Esophagus squamous epithelium (tissue), 5 donors: ENCODE measurements at regions not wholly inside any gene's neighbourhood (a gene's known extent, or its start where the extent isn't known, plus 50 kb on each side); places are given as distances from the start of the nearest gene placed in this dataset.
"Not testable (repeated sequence)": the region's sequence is repeated elsewhere in the genome, so short reads cannot be mapped to it uniquely, and the experiment has no call there.

Experiments used
- DNase-seq: peaks from one replicate; lab custom pipeline; 2025; lab: John Stamatoyannopoulos, UW
- H3K27ac ChIP-seq, 4 donors: fragments of 200-600 bp; sonication (generic); one replicate each; pipeline ENCODE4 v1.5.1; 2016 to 2019; ENCODE audit warnings: mild to moderate bottlenecking in 1 of 4
- H3K27me3 ChIP-seq, 4 donors: fragments of 200-600 bp; sonication (generic); 1 replicate in 3 of 4; 2 replicates in 1 of 4; pipeline versions ENCODE4 v1.5.1 to v1.6.0; 2017 to 2021; ENCODE audit warnings: antibody characterized with exemption in 1 of 4
- H3K36me3 ChIP-seq, 3 donors: fragments of 200-600 bp; sonication (generic); one replicate each; pipeline ENCODE4 v1.5.1; 2016 to 2019
- H3K4me1 ChIP-seq, 3 donors: fragments of 200-600 bp; sonication (generic); one replicate each; pipeline ENCODE4 v1.5.1; 2017 to 2019
- H3K4me3 ChIP-seq, 4 donors: fragments of 200-600 bp; sonication (generic); 1 replicate in 3 of 4; 2 replicates in 1 of 4; pipeline ENCODE4 v1.5.1; 2016 to 2019; ENCODE audit warnings: mild to moderate bottlenecking in 2 of 4, moderate library complexity in 1 of 4
- H3K9me3 ChIP-seq, 3 donors: fragments of 200-600 bp; sonication (generic); one replicate each; pipeline ENCODE4 v1.5.1; 2016 to 2019
- POLR2A ChIP-seq, 4 donors: fragments of 450-650 bp; IDR thresholded peaks; one replicate each; pipeline ENCODE4 v1.6.1; 2017; ENCODE audit warnings: antibody characterized with exemption in 4 of 4, mild to moderate bottlenecking in 4 of 4, moderate library complexity in 3 of 4
- WGBS, 2 donors: methylation state at CpG; one replicate each; pipeline ENCODE4 v1.1.5; 2018; 5-methylcytosine and 5-hydroxymethylcytosine counted together
- intact Hi-C: fragments of 100-400 bp; cut with DNase I; formaldehyde crosslinking; loops from one replicate; pipeline ENCODE4 v1.15.0; 2022
- TF ChIP-seq, protein P1 (sequence below), 6 experiments: fragments of 450-650 bp in 4 of 6; fragments of 200-600 bp in 2 of 6; sonication (generic) in 2 of 6; IDR thresholded peaks; one replicate each; pipeline ENCODE4 v1.5.1; 2016 to 2019; ENCODE audit warnings: antibody characterized with exemption in 6 of 6, mild to moderate bottlenecking in 4 of 6, moderate library complexity in 4 of 6
- donor health status: DM: yes; HTN: yes; CAD: no.

DNA sequence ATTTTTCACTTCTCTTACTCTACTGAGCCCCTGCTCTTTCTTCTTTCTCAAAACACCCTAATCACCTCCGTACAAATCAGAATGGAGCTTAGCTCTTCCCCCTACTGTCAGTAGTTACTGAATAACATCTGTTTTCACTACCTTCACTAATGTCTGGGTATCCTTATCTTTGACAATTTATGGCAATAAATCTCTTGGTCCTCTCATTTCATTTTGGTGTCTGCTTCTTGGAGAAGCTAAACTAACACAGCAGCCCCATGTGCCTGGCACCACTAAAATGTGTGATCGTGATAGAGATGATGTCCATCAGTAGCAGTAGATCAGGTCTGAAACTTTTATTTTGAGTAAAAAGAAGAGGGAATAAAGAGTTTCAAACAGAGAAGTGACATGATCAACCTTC, 496.5 kb downstream of the PID1 start:
- no peak overlapping the region for H3K4me3 ChIP-seq
- H3K27ac ChIP-seq, result no peak overlapping the region
- WGBS, 2 donors, result 42 to 71% methylated on average over 2 of the region's 2 CpGs
- intact Hi-C loops, result no loop called here
- peaks cover 0 to 8% (median 0%) of the 10 kb centered on the region in 3 donors for H3K4me1 ChIP-seq
- DNase-seq, result no peak
- no peaks in the 10 kb centered on the region for H3K27me3 ChIP-seq
- TF ChIP-seq, protein P1, sequence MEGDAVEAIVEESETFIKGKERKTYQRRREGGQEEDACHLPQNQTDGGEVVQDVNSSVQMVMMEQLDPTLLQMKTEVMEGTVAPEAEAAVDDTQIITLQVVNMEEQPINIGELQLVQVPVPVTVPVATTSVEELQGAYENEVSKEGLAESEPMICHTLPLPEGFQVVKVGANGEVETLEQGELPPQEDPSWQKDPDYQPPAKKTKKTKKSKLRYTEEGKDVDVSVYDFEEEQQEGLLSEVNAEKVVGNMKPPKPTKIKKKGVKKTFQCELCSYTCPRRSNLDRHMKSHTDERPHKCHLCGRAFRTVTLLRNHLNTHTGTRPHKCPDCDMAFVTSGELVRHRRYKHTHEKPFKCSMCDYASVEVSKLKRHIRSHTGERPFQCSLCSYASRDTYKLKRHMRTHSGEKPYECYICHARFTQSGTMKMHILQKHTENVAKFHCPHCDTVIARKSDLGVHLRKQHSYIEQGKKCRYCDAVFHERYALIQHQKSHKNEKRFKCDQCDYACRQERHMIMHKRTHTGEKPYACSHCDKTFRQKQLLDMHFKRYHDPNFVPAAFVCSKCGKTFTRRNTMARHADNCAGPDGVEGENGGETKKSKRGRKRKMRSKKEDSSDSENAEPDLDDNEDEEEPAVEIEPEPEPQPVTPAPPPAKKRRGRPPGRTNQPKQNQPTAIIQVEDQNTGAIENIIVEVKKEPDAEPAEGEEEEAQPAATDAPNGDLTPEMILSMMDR (IDR thresholded peaks at IDR 0.05), result no peak
- TF ChIP-seq POLR2A (IDR thresholded peaks at IDR 0.05), result no peak
- H3K9me3 ChIP-seq, result no peaks in the 10 kb centered on the region
- no peaks in the 10 kb centered on the region for H3K36me3 ChIP-seq

DNA sequence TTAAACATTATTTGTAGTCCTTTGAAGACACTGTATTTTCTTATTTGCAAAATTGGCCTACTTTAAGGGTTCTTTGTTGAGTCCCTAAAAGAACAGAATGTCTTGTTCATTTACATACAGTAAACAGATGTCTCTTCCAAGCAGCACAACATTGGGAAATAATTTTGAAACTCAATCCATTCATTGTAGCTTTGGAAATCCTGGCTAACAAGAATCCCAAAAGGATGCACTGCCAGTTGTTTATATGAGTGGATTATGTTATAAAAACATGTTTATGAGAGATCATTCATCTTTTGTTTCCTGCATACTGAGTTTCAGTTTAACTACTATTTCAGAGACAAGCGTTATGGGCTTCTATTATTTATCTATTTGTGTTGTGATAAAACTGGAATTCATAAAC, 499.3 kb downstream of the PID1 start:
- Histone ChIP-seq H3K4me3 (no peak overlapping the region), H3K27ac (peak overlapping the region in 3 of 4 donors; percentile 65 to 81 (median 69)), H3K9me3 (no peaks in the 10 kb centered on the region), H3K4me1 (peaks cover 0 to 8% (median 0%) of the 10 kb centered on the region in 3 donors), H3K36me3 (no peaks in the 10 kb centered on the region), H3K27me3 (no peaks in the 10 kb centered on the region)
- TF ChIP-seq, protein P1 (IDR thresholded peaks at IDR 0.05), result no peak
- no peak for TF ChIP-seq POLR2A (IDR thresholded peaks at IDR 0.05)
- intact Hi-C loops, result no loop called here
- 47 to 83% methylated on average over 1 of the region's 1 CpG for WGBS, 2 donors
- DNase-seq, result no peak

DNA sequence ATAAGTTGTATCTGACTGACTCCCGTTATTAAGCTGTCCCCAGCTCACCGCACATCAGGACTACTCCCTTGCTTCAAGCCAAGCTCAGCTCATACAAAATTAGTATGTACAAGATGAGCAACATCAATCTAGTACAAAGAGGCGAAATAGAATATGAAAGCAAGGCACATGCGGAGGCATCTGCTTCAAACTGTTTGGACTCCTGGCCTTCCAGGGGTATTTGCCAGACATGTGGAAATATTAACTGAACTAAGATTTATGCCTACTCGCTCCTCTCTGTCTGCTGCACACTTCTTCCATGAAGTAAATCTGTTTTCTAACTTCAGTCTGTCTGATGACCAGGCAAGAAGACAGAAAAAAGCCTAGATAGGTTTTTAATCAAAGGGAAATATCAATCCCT, 499.8 kb downstream of the PID1 start:
- TF ChIP-seq POLR2A (IDR thresholded peaks at IDR 0.05), result no peak
- TF ChIP-seq, protein P1 (IDR thresholded peaks at IDR 0.05), result no peak
- Histone ChIP-seq H3K36me3 (no peaks in the 10 kb centered on the region), H3K27ac (peak overlapping the region; percentile 24 to 81 (median 72)), H3K4me3 (no peak overlapping the region), H3K9me3 (no peaks in the 10 kb centered on the region), H3K27me3 (no peaks in the 10 kb centered on the region), H3K4me1 (peaks cover 0 to 8% (median 0%) of the 10 kb centered on the region in 3 donors)
- intact Hi-C loops, result no loop called here
- DNase-seq, result no peak
- WGBS, 2 donors, result 53 to 57% methylated on average over 5 of the region's 5 CpGs

DNA sequence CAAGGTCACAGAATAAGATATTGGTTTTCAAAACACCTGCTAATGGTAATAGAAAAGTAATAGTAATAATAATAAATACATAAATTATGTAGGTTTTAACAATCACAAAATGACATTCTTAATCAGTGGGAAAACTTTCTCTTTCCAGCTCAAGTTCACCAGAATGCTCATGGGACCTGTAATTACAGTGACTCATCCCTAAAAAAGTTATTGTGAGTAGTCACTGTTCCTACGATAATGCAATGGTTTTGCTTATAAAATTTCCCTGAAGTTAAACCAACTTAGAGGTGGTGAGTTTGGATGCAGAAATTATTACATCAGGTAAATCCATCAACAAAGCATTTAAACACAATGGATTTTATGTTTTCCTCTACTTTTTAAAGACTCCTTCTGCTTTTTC, 502.3 kb downstream of the PID1 start:
- H3K27ac ChIP-seq, result peak overlapping the region in 1 of 4 donors; percentile 65
- 35 to 52% methylated on average over 1 of the region's 1 CpG for WGBS, 2 donors
- H3K4me1 ChIP-seq, result peaks cover 0 to 8% (median 0%) of the 10 kb centered on the region in 3 donors
- no peaks in the 10 kb centered on the region for H3K27me3 ChIP-seq
- no peaks in the 10 kb centered on the region for H3K36me3 ChIP-seq
- TF ChIP-seq POLR2A (IDR thresholded peaks at IDR 0.05), result no peak
- TF ChIP-seq, protein P1 (IDR thresholded peaks at IDR 0.05), result no peak
- H3K4me3 ChIP-seq, result no peak overlapping the region
- DNase-seq, result no peak
- intact Hi-C loops, result no loop called here
- H3K9me3 ChIP-seq, result no peaks in the 10 kb centered on the region

DNA sequence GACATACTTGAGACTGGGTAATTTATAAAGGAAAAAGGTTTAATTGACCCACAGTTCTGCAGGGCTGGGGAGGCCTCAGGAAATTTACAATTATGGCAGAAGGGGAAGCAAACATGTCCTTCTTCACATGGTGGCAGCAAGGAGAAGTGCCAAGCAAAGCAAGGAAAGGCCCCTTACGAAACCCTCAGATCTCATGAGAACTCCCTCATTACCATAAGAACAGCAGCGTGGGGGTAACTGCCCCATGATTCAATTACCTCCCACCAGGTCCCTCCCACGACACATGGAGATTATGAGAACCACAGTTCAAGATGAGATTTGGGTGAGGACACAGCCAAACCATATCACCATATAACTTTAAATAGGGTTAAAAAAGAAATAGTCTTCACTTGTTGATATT, 502.9 kb downstream of the PID1 start:
- H3K4me3 ChIP-seq, H3K27ac ChIP-seq, H3K27me3 ChIP-seq, H3K36me3 ChIP-seq, intact Hi-C loops, H3K4me1 ChIP-seq, H3K9me3 ChIP-seq, DNase-seq: not testable (repeated sequence)
- WGBS, 2 donors, result 53 to 71% methylated on average over 3 of the region's 3 CpGs

DNA sequence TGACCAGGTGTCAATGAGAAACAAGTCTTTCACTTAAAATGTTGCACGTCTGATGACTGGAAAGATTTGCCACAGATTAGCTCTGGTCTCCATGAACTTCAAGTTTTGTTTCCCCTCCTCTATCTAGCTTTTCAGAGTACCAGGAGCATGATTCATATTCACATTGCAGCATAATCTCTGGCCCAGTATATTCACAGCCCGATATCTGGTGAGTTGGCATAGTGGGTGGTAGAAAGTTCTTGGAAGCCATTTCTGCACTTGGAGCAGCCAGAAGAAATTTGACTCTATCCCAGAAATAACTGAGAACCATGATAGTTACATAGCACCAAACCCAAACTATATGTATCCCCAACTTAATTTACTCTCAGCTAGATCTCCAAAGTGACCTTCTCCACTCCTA, 503.9 kb downstream of the PID1 start:
- H3K27ac ChIP-seq, result no peak overlapping the region
- intact Hi-C loops, result no loop called here
- H3K27me3 ChIP-seq, result no peaks in the 10 kb centered on the region
- no peak for TF ChIP-seq POLR2A (IDR thresholded peaks at IDR 0.05)
- TF ChIP-seq, protein P1 (IDR thresholded peaks at IDR 0.05), result no peak
- WGBS, 2 donors, result 69 to 90% methylated on average over 1 to 2 of the region's 2 CpGs
- H3K9me3 ChIP-seq, result no peaks in the 10 kb centered on the region
- DNase-seq, result no peak
- H3K36me3 ChIP-seq, result no peaks in the 10 kb centered on the region
- H3K4me1 ChIP-seq, result peaks cover 0 to 5% (median 0%) of the 10 kb centered on the region in 3 donors
- no peak overlapping the region for H3K4me3 ChIP-seq
